ENCODE measurements at regions not wholly inside any gene's neighbourhood (a gene's known extent, or its start where the extent isn't known, plus 50 kb on each side); places are given as distances from the start of the nearest gene placed in this dataset.

DNA sequence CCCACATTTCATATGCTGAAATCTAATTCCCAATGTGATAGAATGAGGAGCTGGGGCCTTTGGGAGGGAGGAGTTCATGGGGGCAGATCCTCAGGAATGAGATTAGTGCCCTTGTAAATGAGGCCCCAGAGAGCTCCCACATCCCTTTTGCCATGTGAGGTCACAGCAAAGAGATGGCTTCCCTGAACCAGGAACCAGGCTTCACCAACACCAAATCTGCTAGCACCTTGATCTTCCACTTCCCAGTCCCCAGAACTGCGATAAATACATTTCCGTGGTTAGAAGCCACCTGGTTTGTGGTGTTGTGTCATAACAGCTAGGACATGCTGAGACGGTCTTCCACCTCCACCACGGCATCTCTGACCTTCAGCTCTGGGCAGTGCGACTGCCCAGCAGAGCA, 62.1 kb downstream of the ING1 start:
- Histone ChIP-seq H3K9ac (ENCODE audit: extremely low read depth, low read length, poor library complexity, severe bottlenecking) (no peak overlapping the region), H3K27ac (ENCODE audit: low read depth, low read length) (no peak overlapping the region), H3K9me3 (ENCODE audit: control insufficient read depth, low read length) (no peaks in the 10 kb centered on the region), H3K36me3 (ENCODE audit: control insufficient read depth, insufficient read depth, low read length) (no peaks in the 10 kb centered on the region), H3K27me3 (ENCODE audit: control insufficient read depth, insufficient read depth, low read length, poor library complexity, severe bottlenecking) (no peaks in the 10 kb centered on the region), H3K4me3 (ENCODE audit: low read length) (no peak overlapping the region), H3K4me1 (ENCODE audit: control insufficient read depth, insufficient read depth, low read length) (no peaks in the 10 kb centered on the region)
- no peak for DNase-seq
- Mint-ChIP-seq H3K27ac (no peak overlapping the region), H3K4me1 (no peaks in the 10 kb centered on the region), H3K9me3 (peaks cover 3% of the 10 kb centered on the region), H3K4me3 (no peak overlapping the region), H3K27me3 (ENCODE audit: insufficient read depth) (no peaks in the 10 kb centered on the region), H3K36me3 (ENCODE audit: low read depth) (no peaks in the 10 kb centered on the region)
- WGBS, 2 experiments (ENCODE audit: insufficient coverage in 1 of 2, insufficient read length in 1 of 2): 94 to 100% methylated on average over 1 to 5 of the region's 5 CpGs
- TF ChIP-seq, protein P1, sequence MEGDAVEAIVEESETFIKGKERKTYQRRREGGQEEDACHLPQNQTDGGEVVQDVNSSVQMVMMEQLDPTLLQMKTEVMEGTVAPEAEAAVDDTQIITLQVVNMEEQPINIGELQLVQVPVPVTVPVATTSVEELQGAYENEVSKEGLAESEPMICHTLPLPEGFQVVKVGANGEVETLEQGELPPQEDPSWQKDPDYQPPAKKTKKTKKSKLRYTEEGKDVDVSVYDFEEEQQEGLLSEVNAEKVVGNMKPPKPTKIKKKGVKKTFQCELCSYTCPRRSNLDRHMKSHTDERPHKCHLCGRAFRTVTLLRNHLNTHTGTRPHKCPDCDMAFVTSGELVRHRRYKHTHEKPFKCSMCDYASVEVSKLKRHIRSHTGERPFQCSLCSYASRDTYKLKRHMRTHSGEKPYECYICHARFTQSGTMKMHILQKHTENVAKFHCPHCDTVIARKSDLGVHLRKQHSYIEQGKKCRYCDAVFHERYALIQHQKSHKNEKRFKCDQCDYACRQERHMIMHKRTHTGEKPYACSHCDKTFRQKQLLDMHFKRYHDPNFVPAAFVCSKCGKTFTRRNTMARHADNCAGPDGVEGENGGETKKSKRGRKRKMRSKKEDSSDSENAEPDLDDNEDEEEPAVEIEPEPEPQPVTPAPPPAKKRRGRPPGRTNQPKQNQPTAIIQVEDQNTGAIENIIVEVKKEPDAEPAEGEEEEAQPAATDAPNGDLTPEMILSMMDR (conservative IDR thresholded peaks at IDR 0.05): no peak

DNA sequence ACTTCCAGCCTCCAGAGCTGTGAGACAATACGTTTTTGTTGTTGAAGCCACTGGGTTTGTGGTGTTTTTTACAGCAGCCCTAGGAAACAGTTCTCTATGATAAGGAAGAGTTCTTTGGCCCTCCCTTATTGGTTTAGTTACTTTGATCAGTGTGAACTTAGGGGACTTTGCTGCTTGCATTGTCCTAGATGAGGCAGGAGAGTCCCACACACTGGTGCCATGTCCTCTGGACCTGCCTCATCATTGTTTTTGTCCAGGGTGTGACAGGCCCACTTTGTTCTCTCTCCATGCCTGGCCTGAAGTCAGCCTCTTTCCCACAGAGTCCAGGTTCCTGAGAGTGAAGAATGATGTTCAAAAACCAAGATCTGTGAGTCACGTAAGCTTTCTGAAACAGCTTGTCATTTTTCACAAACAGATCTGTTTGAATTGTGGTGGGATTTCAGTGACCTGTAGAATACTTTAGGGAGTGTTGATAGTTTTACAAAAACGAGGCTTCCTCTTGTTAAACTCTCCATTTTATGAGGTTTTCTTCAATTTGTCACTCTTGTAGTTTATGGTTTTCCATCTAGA, 63.8 kb downstream of the ING1 start:
- H3K36me3 Mint-ChIP-seq (ENCODE audit: low read depth): no peaks in the 10 kb centered on the region
- no peak overlapping the region for H3K4me3 Mint-ChIP-seq
- H3K9me3 Mint-ChIP-seq: peaks cover 20% of the 10 kb centered on the region
- no peak overlapping the region for H3K27ac ChIP-seq (ENCODE audit: low read depth, low read length)
- no peaks in the 10 kb centered on the region for H3K27me3 Mint-ChIP-seq (ENCODE audit: insufficient read depth)
- no peaks in the 10 kb centered on the region for H3K27me3 ChIP-seq (ENCODE audit: control insufficient read depth, insufficient read depth, low read length, poor library complexity, severe bottlenecking)
- WGBS, 2 experiments (ENCODE audit: insufficient coverage in 1 of 2, insufficient read length in 1 of 2): 71 to 80% methylated on average over 1 to 3 of the region's 3 CpGs
- no peaks in the 10 kb centered on the region for H3K4me1 ChIP-seq (ENCODE audit: control insufficient read depth, insufficient read depth, low read length)
- TF ChIP-seq, protein P1 (conservative IDR thresholded peaks at IDR 0.05): no peak
- H3K9ac ChIP-seq (ENCODE audit: extremely low read depth, low read length, poor library complexity, severe bottlenecking): no peak overlapping the region
- H3K4me1 Mint-ChIP-seq: no peaks in the 10 kb centered on the region
- H3K9me3 ChIP-seq (ENCODE audit: control insufficient read depth, low read length): peaks cover 11% of the 10 kb centered on the region
- no peak overlapping the region for H3K27ac Mint-ChIP-seq
- DNase-seq: no peak
- H3K36me3 ChIP-seq (ENCODE audit: control insufficient read depth, insufficient read depth, low read length): no peaks in the 10 kb centered on the region
- H3K4me3 ChIP-seq (ENCODE audit: low read length): no peak overlapping the region

DNA sequence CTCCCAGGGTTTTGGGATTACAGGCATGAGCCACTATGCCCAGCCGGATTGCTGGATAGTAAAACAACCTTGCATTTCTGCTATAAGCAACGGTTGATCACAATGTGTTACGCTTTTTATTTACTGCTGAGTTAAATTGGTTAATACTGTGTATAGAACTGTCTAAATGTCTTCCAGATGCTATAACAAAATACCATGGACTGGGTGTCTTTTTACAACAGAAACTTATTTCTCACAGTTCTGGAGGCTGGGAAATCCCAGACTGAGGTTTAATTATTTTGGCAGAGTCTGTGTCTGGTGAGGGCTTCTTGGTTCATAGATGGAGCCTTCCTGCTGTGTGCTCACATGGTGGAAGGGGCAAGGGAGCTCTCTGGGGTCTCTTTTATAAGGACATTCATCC, 65.5 kb downstream of the ING1 start:
- peaks cover 35% of the 10 kb centered on the region for H3K9me3 Mint-ChIP-seq
- no peaks in the 10 kb centered on the region for H3K36me3 Mint-ChIP-seq (ENCODE audit: low read depth)
- DNase-seq: no peak
- no peak overlapping the region for H3K27ac Mint-ChIP-seq
- TF ChIP-seq, protein P1 (conservative IDR thresholded peaks at IDR 0.05): no peak
- H3K36me3 ChIP-seq (ENCODE audit: control insufficient read depth, insufficient read depth, low read length): no peaks in the 10 kb centered on the region
- WGBS, 2 experiments (ENCODE audit: insufficient coverage in 1 of 2, insufficient read length in 1 of 2): 80 to 97% methylated on average over 1 to 3 of the region's 3 CpGs
- no peaks in the 10 kb centered on the region for H3K27me3 ChIP-seq (ENCODE audit: control insufficient read depth, insufficient read depth, low read length, poor library complexity, severe bottlenecking)
- no peak overlapping the region for H3K4me3 Mint-ChIP-seq
- no peak overlapping the region for H3K4me3 ChIP-seq (ENCODE audit: low read length)
- no peak overlapping the region for H3K27ac ChIP-seq (ENCODE audit: low read depth, low read length)
- no peak overlapping the region for H3K9ac ChIP-seq (ENCODE audit: extremely low read depth, low read length, poor library complexity, severe bottlenecking)
- H3K4me1 Mint-ChIP-seq: no peaks in the 10 kb centered on the region
- no peaks in the 10 kb centered on the region for H3K27me3 Mint-ChIP-seq (ENCODE audit: insufficient read depth)
- H3K9me3 ChIP-seq (ENCODE audit: control insufficient read depth, low read length): peaks cover 19% of the 10 kb centered on the region
- H3K4me1 ChIP-seq (ENCODE audit: control insufficient read depth, insufficient read depth, low read length): no peaks in the 10 kb centered on the region

Data from endodermal cell (in vitro differentiated cells).